ENCODE measurements at regions not wholly inside any gene's neighbourhood (a gene's known extent, or its start where the extent isn't known, plus 50 kb on each side); places are given as distances from the start of the nearest gene placed in this dataset.
A peak's percentile ranks its signal among the peaks of the same experiment; 100 is the strongest.

GRCh38 chr10:21347785-21348170 is 177.7 kb downstream of the SKIDA1 start:
- TF ChIP-seq EP300 (IDR thresholded peaks at IDR 0.05; ENCODE audit: borderline replicate concordance) (no peak), FOXM1 (IDR thresholded peaks at IDR 0.05; ENCODE audit: borderline replicate concordance, low read depth) (no peak)

- no peak for TF ChIP-seq NFIC (IDR thresholded peaks at IDR 0.05)
- TF ChIP-seq CEBPB (IDR thresholded peaks at IDR 0.05), result peak; percentile 84
Observed at GRCh38 chr10:21347043-21347784, 178.3 kb downstream of the SKIDA1 start.

GRCh38 chr10:21343087-21343486 is 182.4 kb downstream of the SKIDA1 start:
- TF ChIP-seq TAF1 (IDR thresholded peaks at IDR 0.05; ENCODE audit: low read depth), result no peak
- no peak for TF ChIP-seq USF1 (IDR thresholded peaks at IDR 0.05)
- TF ChIP-seq ZBTB7A (IDR thresholded peaks at IDR 0.05; ENCODE audit: low read depth), result no peak
- TF ChIP-seq FOXM1 (IDR thresholded peaks at IDR 0.05; ENCODE audit: borderline replicate concordance, low read depth), result no peak
- TF ChIP-seq EP300 (IDR thresholded peaks at IDR 0.05; ENCODE audit: borderline replicate concordance), result no peak
- TF ChIP-seq MAX (IDR thresholded peaks at IDR 0.05), result no peak
- TF ChIP-seq CREB1 (IDR thresholded peaks at IDR 0.05; ENCODE audit: low read depth), result no peak
- TF ChIP-seq TEAD4 (IDR thresholded peaks at IDR 0.05), result no peak
- TF ChIP-seq REST (IDR thresholded peaks at IDR 0.05; ENCODE audit: low read depth), result no peak
- TF ChIP-seq YY1 (IDR thresholded peaks at IDR 0.05; ENCODE audit: low read depth), result no peak
- TF ChIP-seq EGR1 (IDR thresholded peaks at IDR 0.05), result no peak
- no peak for TF ChIP-seq CEBPB (IDR thresholded peaks at IDR 0.05)
- no peak for TF ChIP-seq RAD21 (IDR thresholded peaks at IDR 0.05; ENCODE audit: low read depth)
- TF ChIP-seq NFIC (IDR thresholded peaks at IDR 0.05), result no peak

GRCh38 chr10:21340331-21340730 is 185.2 kb downstream of the SKIDA1 start:
- TF ChIP-seq RAD21 (IDR thresholded peaks at IDR 0.05; ENCODE audit: low read depth) (no peak), MAX (IDR thresholded peaks at IDR 0.05) (no peak), EP300 (IDR thresholded peaks at IDR 0.05; ENCODE audit: borderline replicate concordance) (no peak), EGR1 (IDR thresholded peaks at IDR 0.05) (no peak), USF1 (IDR thresholded peaks at IDR 0.05) (no peak), CEBPB (IDR thresholded peaks at IDR 0.05) (no peak), CREB1 (IDR thresholded peaks at IDR 0.05; ENCODE audit: low read depth) (no peak), YY1 (IDR thresholded peaks at IDR 0.05; ENCODE audit: low read depth) (no peak)

GRCh38 chr10:21337171-21337792 is 188.2 kb downstream of the SKIDA1 start:
- TF ChIP-seq REST (IDR thresholded peaks at IDR 0.05; ENCODE audit: low read depth), result no peak
- TF ChIP-seq TAF1 (IDR thresholded peaks at IDR 0.05; ENCODE audit: low read depth), result no peak
- no peak for TF ChIP-seq EP300 (IDR thresholded peaks at IDR 0.05; ENCODE audit: borderline replicate concordance)
- TF ChIP-seq MAX (IDR thresholded peaks at IDR 0.05), result 0 out of 2 replicates have a peak, but pooled peaks have one; percentile 9
- TF ChIP-seq TEAD4 (IDR thresholded peaks at IDR 0.05), result 0 out of 2 replicates have a peak, but pooled peaks have one; percentile 12
- TF ChIP-seq TCF12 (IDR thresholded peaks at IDR 0.05; ENCODE audit: low read depth), result no peak
- no peak for TF ChIP-seq NFIC (IDR thresholded peaks at IDR 0.05)
- no peak for TF ChIP-seq EGR1 (IDR thresholded peaks at IDR 0.05)

GRCh38 chr10:21336476-21337170 is 188.9 kb downstream of the SKIDA1 start:
- TF ChIP-seq NFIC (IDR thresholded peaks at IDR 0.05) (peak; percentile 68), EGR1 (IDR thresholded peaks at IDR 0.05) (no peak), CEBPB (IDR thresholded peaks at IDR 0.05) (no peak), EP300 (IDR thresholded peaks at IDR 0.05; ENCODE audit: borderline replicate concordance) (peak; percentile 81; the same call in 1 of the 2 replicates), TCF12 (IDR thresholded peaks at IDR 0.05; ENCODE audit: low read depth) (peak; percentile 80), MAX (IDR thresholded peaks at IDR 0.05) (no peak), TEAD4 (IDR thresholded peaks at IDR 0.05) (peak; percentile 95), RAD21 (IDR thresholded peaks at IDR 0.05; ENCODE audit: low read depth) (peak; percentile 13; the same call in 1 of the 2 replicates), CREB1 (IDR thresholded peaks at IDR 0.05; ENCODE audit: low read depth) (no peak)

Measured in Ishikawa (cell line).